ENCODE measurements at regions not wholly inside any gene's neighbourhood (a gene's known extent, or its start where the extent isn't known, plus 50 kb on each side); places are given as distances from the start of the nearest gene placed in this dataset.

GRCh38 chr16:52271088-52271750 is 275.7 kb downstream of the TOX3 start (continued):
- TF ChIP-seq, protein P1, sequence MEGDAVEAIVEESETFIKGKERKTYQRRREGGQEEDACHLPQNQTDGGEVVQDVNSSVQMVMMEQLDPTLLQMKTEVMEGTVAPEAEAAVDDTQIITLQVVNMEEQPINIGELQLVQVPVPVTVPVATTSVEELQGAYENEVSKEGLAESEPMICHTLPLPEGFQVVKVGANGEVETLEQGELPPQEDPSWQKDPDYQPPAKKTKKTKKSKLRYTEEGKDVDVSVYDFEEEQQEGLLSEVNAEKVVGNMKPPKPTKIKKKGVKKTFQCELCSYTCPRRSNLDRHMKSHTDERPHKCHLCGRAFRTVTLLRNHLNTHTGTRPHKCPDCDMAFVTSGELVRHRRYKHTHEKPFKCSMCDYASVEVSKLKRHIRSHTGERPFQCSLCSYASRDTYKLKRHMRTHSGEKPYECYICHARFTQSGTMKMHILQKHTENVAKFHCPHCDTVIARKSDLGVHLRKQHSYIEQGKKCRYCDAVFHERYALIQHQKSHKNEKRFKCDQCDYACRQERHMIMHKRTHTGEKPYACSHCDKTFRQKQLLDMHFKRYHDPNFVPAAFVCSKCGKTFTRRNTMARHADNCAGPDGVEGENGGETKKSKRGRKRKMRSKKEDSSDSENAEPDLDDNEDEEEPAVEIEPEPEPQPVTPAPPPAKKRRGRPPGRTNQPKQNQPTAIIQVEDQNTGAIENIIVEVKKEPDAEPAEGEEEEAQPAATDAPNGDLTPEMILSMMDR (IDR thresholded peaks at IDR 0.05 in 2 of 3, conservative IDR thresholded peaks at IDR 0.05 in 1 of 3; ENCODE audit: borderline replicate concordance in 1 of 3, insufficient read depth in 1 of 3, low read depth in 2 of 3, low read length in 2 of 3), result no peak

DNA sequence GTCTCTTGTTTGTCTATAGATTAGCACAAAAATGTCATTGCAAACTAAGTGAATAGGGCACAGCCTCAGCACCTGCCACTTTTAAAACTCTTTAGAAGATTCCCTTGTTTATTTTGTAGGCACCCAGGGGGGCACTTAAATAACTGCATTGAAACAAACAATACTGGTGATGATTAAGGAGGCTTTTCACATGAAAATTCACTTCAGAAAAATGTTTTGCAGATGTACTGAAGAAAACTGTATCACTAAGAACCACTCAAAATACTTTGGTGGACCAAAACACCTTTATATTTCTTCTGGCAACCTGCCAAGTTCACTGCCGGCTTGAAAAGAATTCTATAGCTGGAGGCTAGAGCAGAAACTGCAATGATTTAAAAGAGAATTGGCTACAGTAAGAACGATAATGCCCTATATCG is 281.5 kb downstream of the TOX3 start:
- ChIA-PET RAD21 (ENCODE audit: low non-redundant PET in 1 of 2, low total read pairs in 2 of 2, uncharacterized antibody in 2 of 2, unreplicated experiment in 2 of 2) (no interaction called here), POLR2A (no interaction called here), CTCF (no interaction called here)
- Histone ChIP-seq H3K4me3 (replicated peaks in 1 of 2; ENCODE audit: low read depth in 1 of 2, low read length in 2 of 2) (no peak overlapping the region), H2AFZ (ENCODE audit: low read depth, low read length, poor library complexity, severe bottlenecking) (no peak overlapping the region), H3K9me2 (ENCODE audit: insufficient read depth) (no peaks in the 10 kb centered on the region), H4K20me1 (ENCODE audit: insufficient read depth) (no peaks in the 10 kb centered on the region), H3K79me2 (ENCODE audit: insufficient read depth, low read length) (no peaks in the 10 kb centered on the region), H3K9ac (ENCODE audit: low read length) (no peak overlapping the region), H3K4me2 (ENCODE audit: low read length) (no peak overlapping the region), H3K4me1 (ENCODE audit: control insufficient read depth in 1 of 2, insufficient read depth in 2 of 2, low read length in 2 of 2) (no peaks in the 10 kb centered on the region), H3K36me3 (ENCODE audit: control insufficient read depth in 1 of 2, insufficient read depth in 2 of 2, low read length in 2 of 2) (no peaks in the 10 kb centered on the region), H3K27me3 (ENCODE audit: insufficient read depth, low read length) (no peaks in the 10 kb centered on the region), H3K9me3 (ENCODE audit: control insufficient read depth in 1 of 2, insufficient read depth in 1 of 2, low read depth in 1 of 2, low read length in 2 of 2) (peaks cover 6 to 23% of the 10 kb centered on the region in 2 experiments; a peak in 2 of 4 replicates), H3K27ac (ENCODE audit: low read depth, low read length) (no peak overlapping the region)
- DNase-seq (ENCODE audit: low read depth, low spot score), result no peak
- no peak for ATAC-seq
- TF ChIP-seq ATF3 (IDR thresholded peaks at IDR 0.05) (no peak), EZH2 (IDR thresholded peaks at IDR 0.05) (no peak), ELF1 (IDR thresholded peaks at IDR 0.05; ENCODE audit: borderline replicate concordance, low read depth) (no peak), EZH2phosphoT487 (IDR thresholded peaks at IDR 0.05; ENCODE audit: borderline replicate concordance) (no peak), SP1 (IDR thresholded peaks at IDR 0.05; ENCODE audit: low read depth) (no peak), EGR1 (IDR thresholded peaks at IDR 0.05; ENCODE audit: low read depth) (no peak), JUND (IDR thresholded peaks at IDR 0.05) (no peak), RAD21 (IDR thresholded peaks at IDR 0.05; ENCODE audit: low read depth) (no peak), ZNF274 (IDR thresholded peaks at IDR 0.05; ENCODE audit: low read depth, low read length) (no peak)
- TF ChIP-seq, protein P2, sequence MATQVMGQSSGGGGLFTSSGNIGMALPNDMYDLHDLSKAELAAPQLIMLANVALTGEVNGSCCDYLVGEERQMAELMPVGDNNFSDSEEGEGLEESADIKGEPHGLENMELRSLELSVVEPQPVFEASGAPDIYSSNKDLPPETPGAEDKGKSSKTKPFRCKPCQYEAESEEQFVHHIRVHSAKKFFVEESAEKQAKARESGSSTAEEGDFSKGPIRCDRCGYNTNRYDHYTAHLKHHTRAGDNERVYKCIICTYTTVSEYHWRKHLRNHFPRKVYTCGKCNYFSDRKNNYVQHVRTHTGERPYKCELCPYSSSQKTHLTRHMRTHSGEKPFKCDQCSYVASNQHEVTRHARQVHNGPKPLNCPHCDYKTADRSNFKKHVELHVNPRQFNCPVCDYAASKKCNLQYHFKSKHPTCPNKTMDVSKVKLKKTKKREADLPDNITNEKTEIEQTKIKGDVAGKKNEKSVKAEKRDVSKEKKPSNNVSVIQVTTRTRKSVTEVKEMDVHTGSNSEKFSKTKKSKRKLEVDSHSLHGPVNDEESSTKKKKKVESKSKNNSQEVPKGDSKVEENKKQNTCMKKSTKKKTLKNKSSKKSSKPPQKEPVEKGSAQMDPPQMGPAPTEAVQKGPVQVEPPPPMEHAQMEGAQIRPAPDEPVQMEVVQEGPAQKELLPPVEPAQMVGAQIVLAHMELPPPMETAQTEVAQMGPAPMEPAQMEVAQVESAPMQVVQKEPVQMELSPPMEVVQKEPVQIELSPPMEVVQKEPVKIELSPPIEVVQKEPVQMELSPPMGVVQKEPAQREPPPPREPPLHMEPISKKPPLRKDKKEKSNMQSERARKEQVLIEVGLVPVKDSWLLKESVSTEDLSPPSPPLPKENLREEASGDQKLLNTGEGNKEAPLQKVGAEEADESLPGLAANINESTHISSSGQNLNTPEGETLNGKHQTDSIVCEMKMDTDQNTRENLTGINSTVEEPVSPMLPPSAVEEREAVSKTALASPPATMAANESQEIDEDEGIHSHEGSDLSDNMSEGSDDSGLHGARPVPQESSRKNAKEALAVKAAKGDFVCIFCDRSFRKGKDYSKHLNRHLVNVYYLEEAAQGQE (IDR thresholded peaks at IDR 0.05; ENCODE audit: low read depth), result no peak
- TF ChIP-seq, protein P3, sequence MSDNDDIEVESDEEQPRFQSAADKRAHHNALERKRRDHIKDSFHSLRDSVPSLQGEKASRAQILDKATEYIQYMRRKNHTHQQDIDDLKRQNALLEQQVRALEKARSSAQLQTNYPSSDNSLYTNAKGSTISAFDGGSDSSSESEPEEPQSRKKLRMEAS (IDR thresholded peaks at IDR 0.05), result no peak
- TF ChIP-seq, protein P1 (IDR thresholded peaks at IDR 0.05 in 2 of 3, conservative IDR thresholded peaks at IDR 0.05 in 1 of 3; ENCODE audit: borderline replicate concordance in 1 of 3, insufficient read depth in 1 of 3, low read depth in 2 of 3, low read length in 2 of 3), result no peak
- no TSS peak for BruUV-seq (replicated peaks)
- intact Hi-C loops (cut with micrococcal nuclease), result no loop called here
